ENCODE measurements at regions not wholly inside any gene's neighbourhood (a gene's known extent, or its start where the extent isn't known, plus 50 kb on each side); places are given as distances from the start of the nearest gene placed in this dataset.

- no peaks in the 10 kb centered on the region for H3K36me3 Mint-ChIP-seq (ENCODE audit: insufficient read depth, unreplicated experiment)
- DNase-seq, result no peak
- no peak overlapping the region for H3K4me3 Mint-ChIP-seq (ENCODE audit: low read depth, unreplicated experiment)
- H3K27me3 Mint-ChIP-seq (ENCODE audit: unreplicated experiment), result no peaks in the 10 kb centered on the region
- H3K4me1 Mint-ChIP-seq (ENCODE audit: low read depth, unreplicated experiment), result no peaks in the 10 kb centered on the region
- CTCF ChIA-PET, result no interaction called here
- TF ChIP-seq, protein P1, sequence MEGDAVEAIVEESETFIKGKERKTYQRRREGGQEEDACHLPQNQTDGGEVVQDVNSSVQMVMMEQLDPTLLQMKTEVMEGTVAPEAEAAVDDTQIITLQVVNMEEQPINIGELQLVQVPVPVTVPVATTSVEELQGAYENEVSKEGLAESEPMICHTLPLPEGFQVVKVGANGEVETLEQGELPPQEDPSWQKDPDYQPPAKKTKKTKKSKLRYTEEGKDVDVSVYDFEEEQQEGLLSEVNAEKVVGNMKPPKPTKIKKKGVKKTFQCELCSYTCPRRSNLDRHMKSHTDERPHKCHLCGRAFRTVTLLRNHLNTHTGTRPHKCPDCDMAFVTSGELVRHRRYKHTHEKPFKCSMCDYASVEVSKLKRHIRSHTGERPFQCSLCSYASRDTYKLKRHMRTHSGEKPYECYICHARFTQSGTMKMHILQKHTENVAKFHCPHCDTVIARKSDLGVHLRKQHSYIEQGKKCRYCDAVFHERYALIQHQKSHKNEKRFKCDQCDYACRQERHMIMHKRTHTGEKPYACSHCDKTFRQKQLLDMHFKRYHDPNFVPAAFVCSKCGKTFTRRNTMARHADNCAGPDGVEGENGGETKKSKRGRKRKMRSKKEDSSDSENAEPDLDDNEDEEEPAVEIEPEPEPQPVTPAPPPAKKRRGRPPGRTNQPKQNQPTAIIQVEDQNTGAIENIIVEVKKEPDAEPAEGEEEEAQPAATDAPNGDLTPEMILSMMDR (IDR thresholded peaks at IDR 0.05; ENCODE audit: unreplicated experiment), result no peak
- peaks cover 4% of the 10 kb centered on the region for H3K9me3 Mint-ChIP-seq (ENCODE audit: low read depth, unreplicated experiment)
- no TSS peak for BruUV-seq (replicated peaks)
- intact Hi-C loops (cut with micrococcal nuclease; ENCODE audit: unreplicated experiment), result no loop called here
- no peak overlapping the region for H3K27ac Mint-ChIP-seq (ENCODE audit: unreplicated experiment)
Measured at GRCh38 chr4:37070041-37070440, 174.5 kb upstream of the NWD2 start.

- H3K4me1 Mint-ChIP-seq (ENCODE audit: low read depth, unreplicated experiment), result no peaks in the 10 kb centered on the region
- H3K27me3 Mint-ChIP-seq (ENCODE audit: unreplicated experiment), result no peaks in the 10 kb centered on the region
- H3K36me3 Mint-ChIP-seq (ENCODE audit: insufficient read depth, unreplicated experiment), result no peaks in the 10 kb centered on the region
- intact Hi-C loops (cut with micrococcal nuclease; ENCODE audit: unreplicated experiment), result no loop called here
- CTCF ChIA-PET, result no interaction called here
- TF ChIP-seq, protein P1 (IDR thresholded peaks at IDR 0.05; ENCODE audit: unreplicated experiment), result no peak
- no TSS peak for BruUV-seq (replicated peaks)
- H3K9me3 Mint-ChIP-seq (ENCODE audit: low read depth, unreplicated experiment), result peaks cover 4% of the 10 kb centered on the region
- no peak overlapping the region for H3K27ac Mint-ChIP-seq (ENCODE audit: unreplicated experiment)
- DNase-seq, result no peak
- H3K4me3 Mint-ChIP-seq (ENCODE audit: low read depth, unreplicated experiment), result no peak overlapping the region
Measured at GRCh38 chr4:37071576-37071975, 173.0 kb upstream of the NWD2 start.

GRCh38 chr4:37073226-37073840 lies 171.2 kb upstream of the NWD2 start:
- no peak for DNase-seq
- H3K4me3 Mint-ChIP-seq (ENCODE audit: low read depth, unreplicated experiment), result no peak overlapping the region
- H3K27ac Mint-ChIP-seq (ENCODE audit: unreplicated experiment), result no peak overlapping the region
- no peaks in the 10 kb centered on the region for H3K4me1 Mint-ChIP-seq (ENCODE audit: low read depth, unreplicated experiment)
- no TSS peak for BruUV-seq (replicated peaks)
- TF ChIP-seq, protein P1 (IDR thresholded peaks at IDR 0.05; ENCODE audit: unreplicated experiment), result no peak
- peaks cover 3% of the 10 kb centered on the region for H3K9me3 Mint-ChIP-seq (ENCODE audit: low read depth, unreplicated experiment)
- CTCF ChIA-PET, result no interaction called here
- H3K36me3 Mint-ChIP-seq (ENCODE audit: insufficient read depth, unreplicated experiment), result no peaks in the 10 kb centered on the region
- H3K27me3 Mint-ChIP-seq (ENCODE audit: unreplicated experiment), result no peaks in the 10 kb centered on the region
- intact Hi-C loops (cut with micrococcal nuclease; ENCODE audit: unreplicated experiment), result no loop called here

- H3K4me3 Mint-ChIP-seq (ENCODE audit: low read depth, unreplicated experiment), result no peak overlapping the region
- DNase-seq, result no peak
- intact Hi-C loops (cut with micrococcal nuclease; ENCODE audit: unreplicated experiment), result no loop called here
- H3K36me3 Mint-ChIP-seq (ENCODE audit: insufficient read depth, unreplicated experiment), result no peaks in the 10 kb centered on the region
- TF ChIP-seq, protein P1 (IDR thresholded peaks at IDR 0.05; ENCODE audit: unreplicated experiment), result no peak
- no peak overlapping the region for H3K27ac Mint-ChIP-seq (ENCODE audit: unreplicated experiment)
- H3K27me3 Mint-ChIP-seq (ENCODE audit: unreplicated experiment), result no peaks in the 10 kb centered on the region
- BruUV-seq (replicated peaks), result no TSS peak
- no peaks in the 10 kb centered on the region for H3K9me3 Mint-ChIP-seq (ENCODE audit: low read depth, unreplicated experiment)
- CTCF ChIA-PET, result no interaction called here
- no peaks in the 10 kb centered on the region for H3K4me1 Mint-ChIP-seq (ENCODE audit: low read depth, unreplicated experiment)
Measured at GRCh38 chr4:37082912-37083311, 161.6 kb upstream of the NWD2 start.

Data from Calu3 (cell line).